SK-N-SH (cell line): ENCODE measurements at regions not wholly inside any gene's neighbourhood (a gene's known extent, or its start where the extent isn't known, plus 50 kb on each side); places are given as distances from the start of the nearest gene placed in this dataset.
"Not testable (repeated sequence)": the region's sequence is repeated elsewhere in the genome, so short reads cannot be mapped to it uniquely, and the experiment has no call there.

Experiments used
- ELF1 ChIP-seq: IDR thresholded peaks from 2 replicates; pipeline ENCODE4 v1.4.0; 2012
- GABPA ChIP-seq: IDR thresholded peaks from 2 replicates; pipeline ENCODE4 v1.4.0; 2012; ENCODE audit warnings: low read depth, mild to moderate bottlenecking
- GATA2 ChIP-seq: sonication (generic); formaldehyde crosslinking; IDR thresholded peaks from 2 replicates; pipeline ENCODE4 v1.5.0; 2020; ENCODE audit warnings: mild to moderate bottlenecking, missing genetic modification reagents
- NFIC ChIP-seq: IDR thresholded peaks from 2 replicates; pipeline ENCODE4 v1.4.0; 2012; ENCODE audit warnings: borderline replicate concordance
- NRF1 ChIP-seq: IDR thresholded peaks from 2 replicates; pipeline ENCODE4 v1.6.1; 2012; ENCODE audit warnings: low read depth, mild to moderate bottlenecking, low read length
- POLR2AphosphoS5 ChIP-seq: IDR thresholded peaks from 2 replicates; pipeline ENCODE4 v1.6.1; 2012; ENCODE audit warnings: low read depth, low read length
- TAF1 ChIP-seq: IDR thresholded peaks from 2 replicates; pipeline ENCODE4 v1.6.1; 2012; ENCODE audit warnings: low read depth, mild to moderate bottlenecking, low read length, moderate library complexity, borderline replicate concordance
- TEAD4 ChIP-seq: IDR thresholded peaks from 2 replicates; pipeline ENCODE4 v1.4.0; 2012; ENCODE audit warnings: mild to moderate bottlenecking, borderline replicate concordance; ENCODE audit not compliant: insufficient read depth
- TF ChIP-seq, protein P1 (sequence below): fragments of 200-600 bp; sonication (generic); IDR thresholded peaks from 2 replicates; pipeline ENCODE4 v1.6.1; 2017; ENCODE audit warnings: antibody characterized with exemption, mild to moderate bottlenecking, moderate library complexity
- TF ChIP-seq, protein P2 (sequence below): IDR thresholded peaks from 2 replicates; pipeline ENCODE4 v1.6.1; 2012; ENCODE audit warnings: mild to moderate bottlenecking, low read depth, low read length, moderate library complexity

DNA sequence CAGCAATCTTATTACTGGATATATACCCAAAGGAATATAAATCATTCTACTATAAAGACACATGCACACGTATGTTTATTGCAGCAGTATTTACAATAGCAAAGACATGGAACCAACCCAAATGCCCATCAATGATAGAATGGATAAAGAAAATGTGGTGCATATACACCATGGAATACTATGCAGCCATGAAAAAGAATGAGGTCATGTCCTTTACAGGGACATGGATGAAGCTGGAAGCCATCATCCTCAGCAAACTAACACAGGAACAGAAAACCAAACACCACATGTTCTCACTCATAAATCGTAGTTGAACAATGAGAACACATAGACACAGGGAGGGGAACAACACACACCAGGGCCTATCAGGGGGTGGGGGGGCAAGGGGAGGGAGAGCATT is 353.9 kb upstream of the ATP10A start:
- TF ChIP-seq POLR2AphosphoS5; NRF1; ELF1; TEAD4; GABPA; GATA2 (CRISPR knock-in tag); TAF1; NFIC: not testable (repeated sequence)
- TF ChIP-seq, protein P1, sequence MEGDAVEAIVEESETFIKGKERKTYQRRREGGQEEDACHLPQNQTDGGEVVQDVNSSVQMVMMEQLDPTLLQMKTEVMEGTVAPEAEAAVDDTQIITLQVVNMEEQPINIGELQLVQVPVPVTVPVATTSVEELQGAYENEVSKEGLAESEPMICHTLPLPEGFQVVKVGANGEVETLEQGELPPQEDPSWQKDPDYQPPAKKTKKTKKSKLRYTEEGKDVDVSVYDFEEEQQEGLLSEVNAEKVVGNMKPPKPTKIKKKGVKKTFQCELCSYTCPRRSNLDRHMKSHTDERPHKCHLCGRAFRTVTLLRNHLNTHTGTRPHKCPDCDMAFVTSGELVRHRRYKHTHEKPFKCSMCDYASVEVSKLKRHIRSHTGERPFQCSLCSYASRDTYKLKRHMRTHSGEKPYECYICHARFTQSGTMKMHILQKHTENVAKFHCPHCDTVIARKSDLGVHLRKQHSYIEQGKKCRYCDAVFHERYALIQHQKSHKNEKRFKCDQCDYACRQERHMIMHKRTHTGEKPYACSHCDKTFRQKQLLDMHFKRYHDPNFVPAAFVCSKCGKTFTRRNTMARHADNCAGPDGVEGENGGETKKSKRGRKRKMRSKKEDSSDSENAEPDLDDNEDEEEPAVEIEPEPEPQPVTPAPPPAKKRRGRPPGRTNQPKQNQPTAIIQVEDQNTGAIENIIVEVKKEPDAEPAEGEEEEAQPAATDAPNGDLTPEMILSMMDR: not testable (repeated sequence)
- TF ChIP-seq, protein P2, sequence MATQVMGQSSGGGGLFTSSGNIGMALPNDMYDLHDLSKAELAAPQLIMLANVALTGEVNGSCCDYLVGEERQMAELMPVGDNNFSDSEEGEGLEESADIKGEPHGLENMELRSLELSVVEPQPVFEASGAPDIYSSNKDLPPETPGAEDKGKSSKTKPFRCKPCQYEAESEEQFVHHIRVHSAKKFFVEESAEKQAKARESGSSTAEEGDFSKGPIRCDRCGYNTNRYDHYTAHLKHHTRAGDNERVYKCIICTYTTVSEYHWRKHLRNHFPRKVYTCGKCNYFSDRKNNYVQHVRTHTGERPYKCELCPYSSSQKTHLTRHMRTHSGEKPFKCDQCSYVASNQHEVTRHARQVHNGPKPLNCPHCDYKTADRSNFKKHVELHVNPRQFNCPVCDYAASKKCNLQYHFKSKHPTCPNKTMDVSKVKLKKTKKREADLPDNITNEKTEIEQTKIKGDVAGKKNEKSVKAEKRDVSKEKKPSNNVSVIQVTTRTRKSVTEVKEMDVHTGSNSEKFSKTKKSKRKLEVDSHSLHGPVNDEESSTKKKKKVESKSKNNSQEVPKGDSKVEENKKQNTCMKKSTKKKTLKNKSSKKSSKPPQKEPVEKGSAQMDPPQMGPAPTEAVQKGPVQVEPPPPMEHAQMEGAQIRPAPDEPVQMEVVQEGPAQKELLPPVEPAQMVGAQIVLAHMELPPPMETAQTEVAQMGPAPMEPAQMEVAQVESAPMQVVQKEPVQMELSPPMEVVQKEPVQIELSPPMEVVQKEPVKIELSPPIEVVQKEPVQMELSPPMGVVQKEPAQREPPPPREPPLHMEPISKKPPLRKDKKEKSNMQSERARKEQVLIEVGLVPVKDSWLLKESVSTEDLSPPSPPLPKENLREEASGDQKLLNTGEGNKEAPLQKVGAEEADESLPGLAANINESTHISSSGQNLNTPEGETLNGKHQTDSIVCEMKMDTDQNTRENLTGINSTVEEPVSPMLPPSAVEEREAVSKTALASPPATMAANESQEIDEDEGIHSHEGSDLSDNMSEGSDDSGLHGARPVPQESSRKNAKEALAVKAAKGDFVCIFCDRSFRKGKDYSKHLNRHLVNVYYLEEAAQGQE: not testable (repeated sequence)
